Inflammatory macrophage treated with lipopolysaccharide for 4 hours (primary cell): ENCODE measurements at regions not wholly inside any gene's neighbourhood (a gene's known extent, or its start where the extent isn't known, plus 50 kb on each side); places are given as distances from the start of the nearest gene placed in this dataset.

ENCODE experiments used
- DNase-seq: peaks from one replicate; pipeline ENCODE4 v3.0.0-alpha.2; 2020

DNA sequence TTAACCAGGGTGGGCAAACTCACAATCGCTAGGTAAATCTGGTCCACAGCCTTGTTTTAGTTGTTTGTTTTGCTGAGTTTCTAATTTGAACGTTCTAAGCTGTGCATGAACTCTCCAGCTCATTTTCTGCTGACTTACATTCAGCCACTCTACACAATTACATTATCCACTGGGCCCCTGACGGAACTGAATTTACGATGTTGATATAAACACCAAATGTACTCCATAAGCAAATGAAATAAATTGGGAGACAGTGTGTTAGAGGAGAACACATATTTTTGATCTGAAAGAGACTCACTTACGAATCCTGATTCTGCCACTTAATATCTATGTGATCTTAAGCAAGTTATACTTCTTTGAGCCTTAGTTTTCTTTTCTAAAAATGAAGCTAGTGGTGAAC is 393.4 kb downstream of the ZNF608 start:
- no peak for DNase-seq

GRCh38 chr5:124352312-124352711 is 394.1 kb downstream of the ZNF608 start:
- no peak for DNase-seq

- DNase-seq, result no peak
Observed at GRCh38 chr5:124349931-124350330, 396.5 kb downstream of the ZNF608 start.

- DNase-seq, result no peak
Observed at GRCh38 chr5:124343451-124343867, 403.0 kb downstream of the ZNF608 start.

DNA sequence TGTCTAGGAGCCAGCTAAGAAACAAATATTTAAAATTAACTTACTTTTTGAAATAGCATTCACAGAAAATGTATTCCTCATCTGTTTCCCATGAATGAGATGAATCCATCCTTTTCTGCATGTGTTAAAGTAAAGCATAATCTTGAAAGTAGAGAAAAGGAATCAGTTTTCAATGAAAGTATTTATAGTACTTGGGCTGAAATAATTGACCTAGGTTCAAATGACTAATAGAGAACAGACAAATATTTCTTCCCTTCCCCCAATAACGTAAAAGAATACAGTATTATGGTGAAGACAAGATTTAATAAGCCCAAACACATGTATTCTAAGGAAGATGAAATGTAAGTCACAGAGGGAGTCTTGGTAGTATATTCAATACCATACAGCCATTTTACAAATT is 403.5 kb downstream of the ZNF608 start:
- DNase-seq, result no peak

DNA sequence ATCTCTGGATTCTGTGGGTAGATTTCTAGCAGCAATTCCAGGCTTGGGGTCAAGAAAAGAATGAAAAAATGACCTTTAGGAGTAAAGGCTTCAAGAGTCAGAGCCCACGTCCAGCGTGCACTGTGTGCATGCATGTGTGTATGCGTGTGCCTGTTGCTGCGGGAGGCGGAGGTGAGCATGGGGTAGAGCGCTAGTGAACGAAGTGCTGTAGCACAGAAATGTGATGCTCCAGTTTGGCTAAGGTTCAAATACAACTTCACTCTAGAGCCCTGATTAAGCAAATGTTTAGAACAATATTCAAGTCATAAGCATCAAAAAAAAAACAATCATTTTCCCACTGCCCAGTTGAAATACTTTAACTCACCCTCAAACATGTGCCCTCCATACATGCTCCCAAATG is 403.9 kb downstream of the ZNF608 start:
- no peak for DNase-seq

DNA sequence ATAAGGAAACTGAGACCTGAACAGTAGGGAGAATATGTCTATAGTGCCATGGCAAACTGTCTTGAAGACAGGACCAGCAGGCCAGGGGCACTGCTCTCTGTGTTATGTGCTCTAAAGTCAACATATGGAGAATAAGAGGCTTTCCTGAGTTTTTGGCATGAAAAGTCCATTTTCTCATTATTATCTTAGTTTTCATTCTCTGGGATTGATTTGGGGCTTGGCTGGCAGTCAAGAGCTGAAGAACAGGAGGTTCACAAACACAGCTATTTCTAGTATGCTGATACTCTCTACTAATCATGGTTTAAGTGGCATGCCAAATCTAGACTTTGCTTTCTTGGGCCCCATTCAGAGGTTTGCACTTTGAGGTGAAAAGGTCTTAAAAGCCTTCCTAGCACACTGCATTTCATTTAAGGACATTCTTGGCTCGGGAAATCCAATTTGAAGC is 404.4 kb downstream of the ZNF608 start:
- DNase-seq, result no peak

DNA sequence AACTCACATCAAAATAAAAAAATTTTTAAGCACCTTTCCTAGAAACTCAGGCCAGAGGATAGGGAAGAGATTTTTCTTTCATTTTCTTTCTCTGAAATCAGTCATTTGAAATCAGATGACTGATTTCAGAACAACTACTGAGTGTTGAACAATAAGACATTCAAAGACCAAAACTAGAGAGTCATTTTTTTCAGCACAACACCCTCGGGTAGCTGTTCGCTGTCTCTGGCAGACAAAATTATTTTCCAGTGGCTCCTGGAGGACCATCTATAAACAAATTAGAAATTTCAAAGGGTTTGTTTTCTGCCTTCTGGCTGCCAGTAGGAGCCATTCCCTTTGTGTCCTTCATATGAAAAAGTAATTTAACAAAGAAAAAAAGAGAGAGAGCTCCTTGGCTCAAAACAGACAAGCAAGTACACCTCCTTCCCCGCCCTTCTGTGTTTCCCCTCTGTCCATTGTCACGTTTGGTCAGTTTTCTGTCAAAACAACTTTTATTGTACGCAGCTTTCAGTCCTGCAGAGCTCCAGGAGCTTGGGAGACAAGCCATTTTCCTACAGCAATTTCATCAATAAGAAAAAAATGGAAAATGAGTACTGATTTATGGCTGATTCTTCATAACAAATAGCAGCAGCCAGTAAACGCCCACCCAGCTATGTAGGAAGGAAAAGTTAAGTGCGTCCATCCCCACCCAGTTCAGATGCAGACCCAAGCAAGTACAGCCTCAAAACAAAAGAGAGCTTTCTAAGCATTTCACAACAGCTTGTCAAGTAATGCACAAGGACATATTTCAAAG is 405.2 kb downstream of the ZNF608 start:
- DNase-seq, result no peak

DNA sequence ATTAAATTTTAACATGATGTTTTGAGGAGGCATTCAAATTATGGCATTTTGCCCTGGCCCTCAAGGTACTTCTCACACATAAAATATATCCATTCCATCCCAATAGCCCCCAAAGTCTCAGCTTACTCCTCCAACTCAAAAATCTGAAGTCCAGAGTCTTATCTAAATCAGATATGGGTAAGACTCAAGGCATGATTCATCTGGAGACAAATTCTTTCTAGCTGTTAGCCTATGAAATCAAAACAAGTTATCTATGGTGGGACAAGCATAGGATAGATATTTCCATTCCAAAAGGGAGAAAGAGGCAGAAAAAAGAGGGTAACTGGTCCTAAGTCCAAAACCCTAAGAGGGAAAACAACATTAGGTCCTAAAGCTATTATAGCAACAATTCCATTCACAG is 408.4 kb downstream of the ZNF608 start:
- DNase-seq, result no peak

- DNase-seq, result no peak
Observed at GRCh38 chr5:124333298-124333979, 413.0 kb downstream of the ZNF608 start.

DNA sequence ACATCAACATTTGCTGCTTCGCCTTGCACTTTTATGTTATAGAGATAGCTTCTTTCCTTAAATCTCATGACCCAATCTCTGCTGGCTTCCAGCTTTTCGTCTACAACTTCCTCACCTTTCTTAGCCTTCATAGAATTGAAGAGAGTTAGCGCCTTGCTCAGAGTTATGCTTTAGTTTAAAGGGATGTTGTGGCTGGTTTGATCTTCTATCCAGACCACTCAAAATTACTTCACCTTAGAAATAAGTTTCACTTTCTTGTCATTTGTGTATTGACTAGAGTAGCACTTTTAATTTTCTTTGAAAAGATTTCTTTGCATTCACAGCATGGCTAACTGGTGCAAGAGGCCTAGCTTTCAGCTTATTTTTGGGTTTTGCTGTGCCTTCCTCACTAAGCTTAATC is 414.2 kb downstream of the ZNF608 start:
- no peak for DNase-seq

- no peak for DNase-seq
Observed at GRCh38 chr5:124330595-124331220, 415.7 kb downstream of the ZNF608 start.

- no peak for DNase-seq
Observed at GRCh38 chr5:124328201-124328600, 418.2 kb downstream of the ZNF608 start.

GRCh38 chr5:124318661-124319060 is 427.8 kb downstream of the ZNF608 start:
- DNase-seq, result no peak

DNA sequence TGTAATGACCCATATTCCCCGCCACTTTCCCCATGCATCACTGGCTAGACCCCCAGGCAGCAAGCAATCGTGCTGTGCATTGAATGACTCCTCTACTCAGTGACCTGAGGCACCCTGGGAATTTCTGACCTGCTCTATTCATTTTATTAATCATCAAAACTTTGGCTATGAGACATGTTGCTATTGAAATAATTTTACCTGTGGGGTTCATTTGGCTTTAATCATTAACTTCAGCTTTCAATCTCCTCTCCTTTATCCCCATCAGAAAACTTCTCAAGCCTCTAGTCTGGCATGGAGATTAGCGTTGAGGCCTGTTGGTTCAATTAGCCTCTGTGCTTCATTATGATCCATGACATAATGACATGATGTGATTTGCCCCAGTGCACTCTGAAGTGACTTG is 429.0 kb downstream of the ZNF608 start:
- no peak for DNase-seq

- no peak for DNase-seq
Observed at GRCh38 chr5:124315741-124316415, 430.6 kb downstream of the ZNF608 start.

GRCh38 chr5:124310453-124310852 is 436.0 kb downstream of the ZNF608 start:
- no peak for DNase-seq

DNA sequence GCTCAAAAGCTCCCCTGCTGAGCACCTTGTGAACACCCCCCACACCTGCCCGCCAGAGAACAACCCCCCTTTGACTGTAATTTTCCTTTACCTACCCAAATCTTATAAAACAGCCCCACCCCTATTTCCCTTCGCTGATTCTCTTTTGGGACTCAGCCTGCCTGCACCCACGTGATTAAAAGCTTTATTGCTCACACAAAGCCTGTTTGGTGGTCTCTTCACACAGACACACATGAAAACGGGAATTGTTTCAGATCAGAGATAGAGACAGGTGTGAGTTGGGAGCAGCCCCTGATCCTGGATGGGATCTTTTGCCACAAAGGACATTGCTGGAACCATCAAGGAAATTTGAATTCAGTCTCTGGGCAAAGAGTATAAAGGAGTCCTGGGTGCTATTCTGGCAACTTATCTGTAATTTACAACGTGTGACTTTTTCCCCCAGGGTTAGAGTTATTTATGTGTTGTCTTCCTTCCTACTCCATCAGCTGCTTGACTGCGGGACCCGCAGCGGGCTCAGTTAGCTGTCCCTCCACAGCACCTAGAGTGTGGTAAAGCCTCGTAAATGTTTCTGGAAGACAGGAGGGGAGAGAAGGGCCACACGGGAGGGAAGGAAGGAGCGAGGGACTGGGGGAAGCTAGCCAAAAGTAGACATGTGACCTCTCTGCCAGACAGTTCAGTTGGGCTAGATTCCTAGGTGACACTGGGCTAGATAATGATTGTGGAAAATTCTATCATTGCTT is 437.0 kb downstream of the ZNF608 start:
- no peak for DNase-seq

DNA sequence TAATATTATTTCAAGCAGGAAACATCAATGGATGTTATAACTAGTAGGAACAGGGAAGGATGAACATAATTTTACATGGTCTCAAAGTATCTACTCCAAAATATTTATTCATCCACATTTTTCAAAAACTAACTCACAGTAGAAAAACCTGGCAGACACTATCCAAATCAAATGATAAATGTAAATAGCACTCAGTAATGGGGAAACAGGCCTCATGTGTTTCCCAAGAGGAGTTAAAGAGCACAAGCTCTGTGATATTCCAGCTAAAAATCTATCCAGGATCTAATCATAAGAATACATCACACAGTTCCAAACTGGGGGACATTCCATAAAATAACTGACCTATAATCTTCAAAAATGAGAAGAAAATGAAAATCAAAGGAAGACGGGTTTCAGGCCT is 443.1 kb downstream of the ZNF608 start:
- no peak for DNase-seq

DNA sequence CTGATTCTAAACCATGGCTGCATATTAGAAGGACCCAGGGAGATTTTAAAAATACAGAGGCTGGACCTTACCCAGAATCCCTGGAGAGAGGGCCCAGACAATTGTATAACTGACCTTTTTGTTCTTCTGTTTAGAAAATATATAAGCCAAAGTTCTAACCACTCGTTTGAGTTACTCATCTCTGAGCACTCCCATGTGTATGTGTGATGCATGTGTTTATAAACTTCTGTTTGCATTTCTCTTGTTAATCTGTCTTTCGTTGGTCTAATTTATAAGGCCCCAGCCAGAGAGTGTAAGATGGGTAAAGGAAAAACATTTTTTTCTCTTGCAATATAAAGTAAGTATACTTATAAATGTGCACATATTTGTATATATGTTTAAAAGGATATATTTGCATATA is 443.9 kb downstream of the ZNF608 start:
- DNase-seq, result no peak

GRCh38 chr5:124301850-124302249 is 444.6 kb downstream of the ZNF608 start:
- DNase-seq, result no peak

- no peak for DNase-seq
Observed at GRCh38 chr5:124300815-124301621, 445.4 kb downstream of the ZNF608 start.
